ENCODE measurements at regions not wholly inside any gene's neighbourhood (a gene's known extent, or its start where the extent isn't known, plus 50 kb on each side); places are given as distances from the start of the nearest gene placed in this dataset.
"Not testable (repeated sequence)": the region's sequence is repeated elsewhere in the genome, so short reads cannot be mapped to it uniquely, and the experiment has no call there.

DNA sequence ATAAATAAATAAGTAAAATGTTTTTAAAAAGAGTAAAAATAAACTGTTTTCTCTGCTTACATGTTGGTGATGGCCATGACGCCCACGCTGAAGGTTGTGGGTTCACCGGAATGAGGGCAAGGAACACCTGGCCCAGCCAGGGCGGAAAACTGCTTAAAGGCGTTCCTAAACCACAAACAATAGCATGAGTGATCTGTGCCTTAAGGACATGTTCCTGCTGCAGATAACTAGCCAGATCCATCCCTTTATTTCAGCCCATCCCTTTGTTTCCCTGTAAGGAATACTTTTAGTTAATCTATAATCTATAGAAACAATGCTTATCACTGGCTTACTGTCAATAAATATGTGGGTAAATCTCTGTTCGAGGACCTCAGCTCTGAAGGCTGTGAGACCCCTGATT is 63.3 kb upstream of the CEP78 start:
- DNase-seq, result not testable (repeated sequence)

DNA sequence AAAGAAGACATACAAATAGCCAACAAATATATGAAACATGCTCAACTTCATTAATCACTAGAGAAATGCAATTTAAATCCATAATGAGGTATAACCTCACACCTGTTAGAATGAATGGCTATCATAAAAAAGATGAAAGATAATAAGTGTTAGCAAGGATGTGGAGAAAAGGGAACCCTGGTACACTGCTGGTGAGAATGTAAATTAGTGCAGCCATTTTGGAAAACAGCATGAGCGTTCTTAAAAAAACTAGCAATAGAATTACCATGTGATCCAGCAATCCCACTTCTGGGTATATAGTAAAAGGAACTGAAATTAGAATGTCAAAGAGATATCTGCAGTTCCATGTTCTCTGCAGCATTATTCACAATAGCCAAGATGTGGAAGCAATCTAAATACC is 64.2 kb upstream of the CEP78 start:
- no peak for DNase-seq

DNA sequence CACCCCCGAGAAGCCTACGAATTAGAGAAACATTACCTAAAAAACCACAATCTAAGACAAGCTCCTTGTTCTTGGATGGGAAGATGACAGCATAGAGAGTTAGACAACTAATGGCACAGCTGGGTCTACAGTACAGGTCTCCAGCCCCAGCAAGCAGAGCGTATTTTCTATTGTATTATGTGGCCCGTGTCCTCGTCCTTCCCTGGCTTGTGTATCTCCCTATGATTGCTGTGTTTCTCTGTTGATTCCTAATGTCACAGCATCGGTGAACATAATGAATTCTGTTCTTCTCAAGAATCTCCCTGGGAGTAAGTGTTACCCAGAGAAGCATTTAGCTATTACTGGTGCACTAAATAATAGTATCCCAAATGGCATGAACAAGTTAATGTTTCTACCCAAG is 66.8 kb upstream of the CEP78 start:
- no peak for DNase-seq

DNA sequence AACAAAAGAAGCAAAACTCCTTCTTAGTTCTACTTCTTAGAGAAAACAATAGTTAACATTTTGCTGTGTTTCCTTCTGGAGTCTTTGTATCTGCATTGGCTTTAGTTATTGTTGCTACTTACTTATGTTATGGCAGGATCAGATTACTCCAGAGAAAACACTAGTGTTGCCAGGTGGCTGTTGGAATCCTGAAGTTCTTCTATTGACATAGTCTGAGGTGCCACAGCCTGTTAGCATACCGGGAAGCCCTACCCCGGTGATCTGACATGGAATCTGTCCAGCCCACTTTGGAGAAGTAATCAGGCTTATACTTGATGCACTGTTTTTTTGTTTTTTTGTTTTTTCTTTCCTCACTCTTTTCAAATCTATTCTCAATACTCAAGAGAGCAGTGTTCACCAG is 68.5 kb upstream of the CEP78 start:
- no peak for DNase-seq

DNA sequence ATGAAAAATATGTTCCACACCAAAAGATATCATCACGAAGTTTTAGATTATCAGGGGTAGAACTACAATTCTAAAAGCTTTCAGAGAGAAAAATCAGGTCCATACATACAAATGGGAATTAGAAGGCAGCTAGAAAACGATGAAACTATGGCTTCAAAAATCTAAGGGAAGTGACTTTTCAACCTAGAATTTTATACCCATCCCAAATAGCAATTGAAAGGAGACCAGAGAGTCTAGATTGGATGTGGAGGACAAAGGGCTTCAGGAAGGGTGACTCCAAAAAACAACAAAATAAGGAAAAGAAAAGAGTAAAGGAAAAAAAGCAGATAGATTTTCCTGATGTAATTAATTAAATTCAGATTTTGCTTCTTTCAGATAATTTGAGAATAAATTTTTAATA is 72.0 kb upstream of the CEP78 start:
- no peak for DNase-seq

DNA sequence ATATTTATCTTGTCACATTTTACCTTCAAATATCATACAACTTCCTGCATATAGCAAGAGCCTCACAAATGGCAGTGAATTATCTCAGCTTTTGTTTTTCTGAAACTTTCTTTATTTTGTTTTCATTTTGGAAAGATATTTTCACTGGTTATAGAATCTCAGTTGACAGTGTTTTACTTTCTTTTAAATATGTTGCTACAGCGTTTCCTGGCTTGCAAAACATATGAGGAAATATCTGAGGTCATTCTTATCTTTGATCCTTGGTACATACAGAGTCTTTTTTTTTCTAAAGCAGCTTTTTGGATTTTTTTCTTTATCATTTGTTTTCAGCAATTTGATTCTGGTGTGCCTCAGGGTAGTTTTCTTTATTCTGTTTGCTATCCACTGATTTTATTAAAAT is 77.6 kb upstream of the CEP78 start:
- no peak for DNase-seq

DNA sequence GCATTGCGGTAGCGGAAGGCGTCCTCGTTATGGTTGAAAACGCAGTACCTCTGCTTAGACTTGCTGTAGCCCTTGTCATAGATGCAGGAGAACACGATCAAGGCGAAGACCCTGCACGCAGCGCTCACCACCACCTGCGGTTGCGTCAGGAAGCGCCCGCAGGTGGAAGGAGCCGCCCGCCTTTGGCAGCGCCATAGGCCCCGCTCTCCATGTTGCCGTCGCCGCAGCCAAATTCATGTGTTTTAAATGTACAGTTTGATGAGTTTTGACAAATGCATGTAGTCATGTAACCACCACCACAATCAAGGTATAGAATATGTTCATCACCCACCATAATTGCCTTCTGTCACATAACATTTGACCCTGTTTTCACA is 84.9 kb upstream of the CEP78 start:
- DNase-seq, result no peak

DNA sequence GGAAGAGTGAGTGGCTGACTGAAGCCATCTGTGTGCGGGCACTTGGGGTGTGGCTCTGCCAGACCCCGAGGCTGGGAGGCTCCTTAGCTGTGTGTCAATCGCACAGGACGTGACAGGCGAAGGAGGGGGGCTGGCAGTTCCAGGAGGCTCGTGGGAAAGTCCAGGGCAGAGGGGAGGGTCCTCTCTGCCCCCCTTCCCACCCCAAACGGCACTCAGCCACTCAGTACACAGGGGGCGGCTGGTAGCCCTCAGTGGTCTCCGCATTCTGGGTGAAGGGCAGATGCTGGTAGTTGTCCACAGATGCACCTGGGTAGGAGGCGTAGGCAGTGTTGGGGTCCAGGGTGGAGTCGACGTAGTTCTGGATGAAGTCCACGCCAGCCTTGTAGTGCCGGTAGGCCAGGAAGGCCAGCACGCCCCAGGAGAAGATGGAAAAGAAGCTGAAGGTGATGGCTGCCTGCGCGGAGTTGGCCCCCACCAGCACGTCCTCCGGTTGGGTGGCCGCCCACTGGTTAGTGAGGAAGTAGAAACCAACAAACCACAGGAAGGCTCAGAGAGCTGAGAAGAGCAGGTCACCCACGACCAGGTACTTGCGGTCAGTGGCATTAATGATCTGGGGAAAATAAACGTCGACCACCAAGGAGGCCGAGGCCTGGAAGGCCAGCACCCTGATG is 85.4 kb upstream of the CEP78 start:
- no peak for DNase-seq

DNA sequence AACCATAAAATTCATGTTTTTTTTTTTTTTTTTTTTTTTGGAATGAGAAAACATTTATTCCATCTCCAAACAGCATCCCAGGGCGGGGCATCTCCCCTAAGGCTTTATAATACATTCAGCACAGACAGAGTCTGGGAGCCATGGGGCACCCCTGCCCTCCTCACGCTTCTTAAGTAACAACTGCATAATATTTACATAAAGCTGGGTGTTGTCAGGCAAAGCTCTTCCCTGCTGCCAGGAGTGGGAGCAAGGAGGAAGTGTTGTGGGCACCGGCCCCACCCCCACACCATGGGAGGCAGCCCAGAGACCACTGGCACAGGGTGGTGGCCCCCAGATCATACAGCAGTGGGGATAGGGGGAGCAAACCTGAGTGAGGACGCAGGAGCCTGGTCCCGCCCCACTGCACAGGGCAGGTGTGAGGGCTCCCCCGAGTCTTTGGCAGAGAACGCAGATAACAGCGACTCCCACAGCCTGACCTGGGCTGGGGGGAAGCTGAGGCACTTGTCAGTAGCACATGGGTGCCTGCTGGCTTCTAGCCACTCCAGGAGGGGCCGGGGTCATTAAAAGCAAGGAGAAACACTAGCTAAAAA is 86.1 kb upstream of the CEP78 start:
- no peak for DNase-seq

DNA sequence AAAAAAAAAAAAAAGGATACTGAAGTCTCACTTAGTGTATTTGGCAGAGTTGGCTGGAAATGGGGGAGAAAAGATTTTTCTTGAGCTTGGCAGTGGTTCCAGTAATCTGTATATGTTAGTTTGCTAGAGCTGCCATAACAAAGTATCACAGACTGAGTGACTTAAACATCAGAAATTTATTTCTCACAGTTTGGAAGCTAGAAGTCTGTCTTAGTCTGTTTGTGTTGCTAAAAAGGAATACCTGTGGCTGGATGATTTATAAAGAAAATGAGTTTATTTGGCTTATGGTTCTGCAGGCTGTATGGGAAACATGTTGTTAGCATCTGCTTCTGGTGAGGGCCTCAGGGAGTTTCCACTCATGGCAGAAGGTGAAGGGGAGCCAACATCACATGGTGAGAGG is 89.6 kb upstream of the CEP78 start:
- no peak for DNase-seq

DNA sequence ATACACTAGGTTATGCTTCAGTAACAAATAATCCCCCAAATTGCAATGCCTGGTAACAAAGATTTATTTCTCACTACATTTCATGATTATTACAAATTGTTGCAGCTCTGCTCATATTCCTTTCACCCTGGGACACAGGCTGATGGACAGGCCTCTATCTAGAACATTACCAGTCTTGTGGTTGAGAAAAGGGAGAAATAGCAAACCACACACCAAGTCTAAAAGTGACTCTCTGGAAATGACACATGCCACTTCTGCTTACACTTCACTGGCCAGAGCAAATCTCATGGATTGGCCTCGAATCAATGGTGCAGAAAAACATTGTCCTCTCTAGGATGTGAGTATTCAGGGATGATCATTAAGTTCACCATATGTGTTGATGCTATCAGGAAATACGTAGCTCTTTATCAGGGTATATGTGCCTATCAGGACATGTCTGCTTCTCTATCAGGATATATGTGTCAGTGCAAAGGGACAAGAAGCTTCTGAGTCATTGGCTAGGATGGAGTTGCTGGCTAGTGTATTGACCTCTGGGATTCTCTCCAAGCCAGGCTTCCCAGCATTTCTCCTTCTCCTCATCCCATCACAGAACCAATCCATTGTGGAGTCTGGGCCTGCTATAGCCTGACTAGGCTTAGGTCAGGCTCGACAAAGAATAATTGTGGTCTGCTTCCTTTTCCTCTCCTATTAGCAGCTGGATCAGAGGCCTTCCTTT is 91.1 kb upstream of the CEP78 start:
- DNase-seq, result no peak

DNA sequence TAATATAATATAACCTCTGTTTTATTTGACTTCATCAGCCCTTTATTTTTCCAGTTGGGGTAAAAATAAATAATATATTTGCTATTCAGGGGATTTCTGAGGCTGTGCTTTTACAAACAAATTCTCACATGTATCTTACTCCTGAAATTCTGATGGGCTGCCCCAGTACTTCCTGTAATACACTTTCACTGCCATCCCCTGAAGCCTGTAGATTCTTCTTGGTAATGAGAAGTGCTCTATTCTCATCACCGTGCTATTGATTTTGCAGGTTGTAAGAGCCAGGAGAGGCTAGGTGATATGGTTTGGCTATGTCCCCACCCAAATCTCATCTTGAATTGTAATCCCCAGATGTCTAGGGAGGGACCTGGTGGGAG is 91.9 kb upstream of the CEP78 start:
- no peak for DNase-seq

DNA sequence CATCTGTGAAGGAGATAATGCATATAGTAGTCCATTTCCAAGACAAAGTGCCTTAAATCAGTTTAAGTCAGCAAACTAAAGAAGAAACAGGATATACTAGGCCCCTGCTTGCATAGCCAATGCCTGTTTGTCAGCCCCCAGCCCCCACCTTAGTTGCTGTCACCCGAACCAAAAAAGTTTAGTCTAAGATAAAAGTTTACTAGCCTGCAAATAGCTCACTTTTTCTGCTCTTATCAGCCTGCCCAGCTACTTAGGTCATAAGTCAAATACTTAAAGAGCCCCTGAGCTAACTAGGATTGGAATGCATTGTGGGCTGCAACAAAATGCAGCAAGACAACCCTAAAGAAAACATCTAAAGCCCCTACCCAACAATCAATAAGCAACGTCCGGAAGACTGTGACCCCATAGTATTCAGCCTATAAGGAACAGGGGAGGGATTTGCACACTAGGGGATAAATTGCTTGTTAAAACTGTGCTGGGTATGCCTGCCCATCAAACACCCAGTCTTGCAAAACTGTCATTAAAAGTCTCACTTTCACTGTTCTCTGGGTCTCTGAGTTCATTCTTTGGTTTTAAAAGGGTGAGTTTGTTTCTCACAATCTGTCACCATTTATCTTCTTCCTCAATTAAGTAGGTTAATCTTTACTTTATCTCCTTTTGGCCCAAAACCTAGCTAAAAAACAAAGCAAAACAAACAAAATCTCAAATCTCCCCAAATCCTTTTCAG is 92.4 kb upstream of the CEP78 start:
- DNase-seq, result no peak

DNA sequence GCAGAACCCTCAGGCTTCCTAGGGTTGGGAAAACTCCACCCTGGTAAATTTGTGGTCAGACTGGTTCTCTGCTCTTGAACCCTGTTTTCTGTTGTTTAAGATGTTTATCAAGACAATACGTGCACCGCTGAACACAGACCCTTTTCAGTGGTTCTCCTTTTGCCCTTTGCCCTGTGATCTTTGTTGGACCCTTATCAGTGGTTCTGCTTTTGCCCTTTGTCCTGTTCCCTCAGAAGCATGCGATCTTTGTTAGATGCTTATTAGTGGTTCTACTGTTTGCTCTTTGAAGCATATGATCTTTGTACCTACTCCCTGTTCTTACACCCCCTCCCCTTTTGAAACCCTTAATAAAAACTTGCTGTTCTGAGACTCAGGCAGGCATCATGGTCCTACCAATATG is 93.6 kb upstream of the CEP78 start:
- DNase-seq, result not testable (repeated sequence)

DNA sequence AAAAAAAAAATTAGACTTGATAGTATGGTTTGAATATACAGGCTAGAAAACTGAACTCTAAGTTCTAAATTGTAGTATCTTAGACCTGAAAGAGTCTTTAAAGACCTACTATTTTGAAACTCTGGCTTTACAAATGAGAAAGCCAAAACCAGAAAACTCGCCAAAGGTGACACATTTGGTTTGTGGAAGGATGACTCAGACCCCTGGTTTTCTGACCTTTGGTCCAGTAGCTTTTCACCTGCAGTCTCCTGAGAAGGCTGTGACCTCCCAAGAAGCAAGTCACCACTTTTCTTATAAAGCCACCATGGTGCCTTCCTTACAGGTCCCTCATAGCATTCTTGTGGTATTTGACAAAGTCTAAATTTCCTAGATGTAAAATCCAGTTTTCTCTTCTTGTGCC is 102.1 kb upstream of the CEP78 start:
- DNase-seq, result no peak

DNA sequence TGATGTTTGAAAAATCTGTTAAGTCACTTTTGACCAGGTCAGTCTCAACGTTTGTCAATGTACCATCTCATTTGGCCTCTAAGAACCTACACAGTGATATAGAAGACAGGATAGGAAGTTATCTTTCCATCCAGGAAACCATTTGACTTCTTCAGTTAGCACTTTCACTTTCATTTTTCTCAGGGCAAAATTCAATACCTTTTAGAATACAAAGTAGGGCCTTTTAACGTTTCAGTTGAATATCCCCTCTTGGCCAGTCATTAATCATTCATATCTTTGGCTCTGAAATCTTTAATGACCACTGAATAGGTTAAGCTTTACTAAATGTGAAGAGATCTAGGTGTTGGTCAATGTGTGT is 101.1 kb upstream of the GNAQ start:
- no peak for DNase-seq

DNA sequence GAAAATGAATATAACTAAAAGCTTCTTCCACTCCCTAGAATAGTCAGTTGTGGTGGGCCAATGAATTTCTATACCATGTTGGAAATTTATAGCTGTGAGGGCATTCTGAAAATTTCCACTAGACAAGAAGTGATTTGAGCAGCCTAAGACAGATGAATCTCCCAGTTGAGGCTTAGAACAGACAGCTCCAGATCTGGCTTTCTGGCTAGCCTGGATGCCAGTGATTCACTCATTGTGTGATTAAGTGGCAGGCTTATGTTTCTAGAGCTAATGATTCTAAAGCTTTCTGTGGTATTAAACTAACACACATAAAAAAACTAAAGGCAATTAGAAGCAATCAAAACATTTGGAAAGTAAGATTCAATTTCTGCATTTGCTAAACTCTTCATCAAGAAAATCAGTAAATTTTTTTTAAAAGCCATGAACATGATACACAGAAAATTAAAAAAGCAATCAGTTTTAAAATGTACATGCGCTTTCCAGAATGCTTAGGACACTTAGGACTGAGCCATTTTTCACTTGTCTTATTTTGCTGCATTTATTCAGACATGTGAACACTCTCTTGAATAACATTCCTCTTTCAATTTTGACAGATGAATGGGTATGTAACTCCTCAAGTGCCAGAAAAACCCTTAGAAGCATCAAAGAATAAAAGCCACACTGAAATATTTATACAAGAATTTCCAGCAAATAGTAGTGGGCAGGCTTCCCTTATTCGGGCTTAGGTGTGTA is 100.5 kb upstream of the GNAQ start:
- DNase-seq, result no peak

DNA sequence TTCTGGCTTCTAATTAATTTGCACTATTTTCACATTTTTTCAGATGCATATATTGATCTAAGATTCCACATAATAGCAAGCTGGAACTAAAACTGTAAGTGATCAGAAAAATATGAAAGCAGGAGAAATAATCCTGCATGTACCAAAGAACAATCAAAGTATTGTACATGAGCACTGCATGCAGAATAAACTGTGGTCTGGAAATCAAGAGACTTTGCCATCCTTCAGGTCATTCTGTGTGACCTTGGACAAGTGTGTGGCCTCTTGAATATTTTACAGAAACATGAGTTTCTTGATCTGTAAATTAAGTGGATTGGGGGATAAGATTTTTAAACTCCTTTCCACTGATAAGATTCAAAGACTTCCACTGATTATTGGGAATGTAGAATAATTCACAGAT is 99.2 kb upstream of the GNAQ start:
- DNase-seq, result no peak

DNA sequence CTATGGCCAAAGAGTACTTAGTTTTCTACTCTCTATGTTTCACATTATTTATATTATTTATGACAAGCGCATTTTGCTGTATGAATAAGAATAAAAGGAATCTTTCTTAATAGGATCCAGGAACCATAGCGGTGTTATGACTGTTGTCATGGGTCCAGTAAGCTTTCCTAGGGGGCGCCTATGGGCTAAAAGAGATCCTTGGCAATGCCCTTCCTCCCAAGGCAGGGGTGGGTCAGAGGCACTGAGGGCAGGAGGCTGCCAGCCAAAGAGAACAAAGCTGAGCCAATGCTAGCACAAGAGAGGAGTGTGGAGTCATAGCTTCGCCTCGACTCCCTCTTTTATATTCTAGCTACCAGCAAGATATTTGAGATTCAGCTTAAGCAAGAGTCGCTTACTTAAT is 98.4 kb upstream of the GNAQ start:
- no peak for DNase-seq

DNA sequence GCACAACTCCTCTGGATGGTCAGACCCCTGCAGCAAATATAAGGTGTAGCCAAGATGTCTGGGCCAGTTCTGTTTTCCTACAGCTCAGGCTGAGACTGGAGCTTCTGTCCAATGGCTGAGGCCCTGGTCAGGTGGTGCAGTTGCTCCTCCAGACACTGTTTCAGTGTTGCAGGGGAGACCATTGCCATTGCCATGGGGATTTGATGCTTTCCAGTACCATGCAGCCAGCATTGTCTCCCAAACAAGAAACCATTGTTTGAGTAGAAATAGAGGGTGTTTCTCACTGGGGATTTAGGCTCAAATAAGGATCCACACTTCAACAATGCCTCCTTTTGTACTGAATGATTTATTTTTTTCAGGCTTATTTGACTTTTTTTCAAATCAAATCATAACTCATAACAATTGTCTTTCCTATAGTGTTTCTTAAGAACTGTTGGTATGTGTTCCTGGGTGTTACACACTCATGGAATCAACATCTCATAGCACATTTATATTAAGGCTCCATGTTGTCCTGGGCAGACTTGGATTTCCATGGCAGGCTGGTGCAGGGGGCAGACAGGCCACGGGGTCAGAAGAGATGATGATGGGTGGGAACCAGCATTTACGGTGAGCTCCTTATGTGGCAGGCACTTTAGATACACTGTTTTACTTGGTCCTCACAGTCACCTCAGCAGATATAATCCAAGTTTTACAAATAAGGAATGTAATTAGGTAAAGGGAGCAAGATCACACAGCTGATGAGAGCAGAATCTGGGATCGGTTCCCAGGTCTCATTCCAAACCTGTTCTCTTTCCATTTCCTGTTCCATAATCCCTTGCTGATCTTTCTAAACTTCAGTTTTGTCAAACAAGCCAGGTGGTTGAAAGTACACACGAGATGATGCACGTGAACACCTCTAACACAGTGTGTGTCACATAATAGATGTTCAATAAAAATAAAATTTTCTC is 95.9 kb upstream of the GNAQ start:
- no peak for DNase-seq

DNA sequence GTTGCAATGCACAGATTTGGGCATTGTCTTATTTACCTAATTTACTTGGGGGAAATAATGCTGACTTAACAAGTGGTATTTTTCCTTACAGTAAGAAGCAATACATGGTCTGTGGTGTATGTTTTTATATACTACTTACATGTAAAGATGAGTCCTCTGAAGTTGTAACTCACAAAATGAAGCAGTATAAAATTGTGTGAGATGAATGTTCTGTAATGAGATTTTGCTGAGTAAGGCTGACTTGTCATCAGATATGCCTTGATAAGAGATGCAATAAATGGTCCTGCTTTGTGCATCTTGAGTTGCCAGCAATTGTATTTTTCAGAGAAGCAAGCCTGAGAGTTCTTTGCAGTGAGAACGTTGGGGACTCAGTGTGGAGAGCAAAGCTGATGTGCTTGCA is 92.2 kb upstream of the GNAQ start:
- DNase-seq, result no peak

DNA sequence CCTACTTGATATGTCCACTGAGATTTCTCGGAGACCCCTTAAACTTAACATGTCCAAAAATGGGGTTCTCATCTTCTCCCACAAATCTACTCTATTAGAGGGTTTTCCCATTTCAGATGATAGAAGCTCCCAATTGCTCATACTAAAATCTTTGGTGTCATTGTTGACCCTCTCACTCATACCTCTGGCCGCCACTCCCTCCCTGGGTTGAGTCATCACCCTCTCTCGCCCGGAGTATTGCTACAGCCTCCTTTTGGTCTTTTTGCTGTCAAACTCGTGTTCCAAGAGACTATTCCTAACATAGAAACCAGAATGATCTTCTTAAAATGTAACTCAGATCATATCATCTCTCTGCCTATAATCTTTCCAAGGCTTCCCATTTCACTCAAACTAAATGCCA is 91.0 kb upstream of the GNAQ start:
- no peak for DNase-seq

Data from activated CD4-positive, alpha-beta T cell treated with anti-CD3 and anti-CD28 coated beads, Interleukin-2, amount 50 U/mL, for 4 hours (primary cell).